ENCODE measurements at regions not wholly inside any gene's neighbourhood (a gene's known extent, or its start where the extent isn't known, plus 50 kb on each side); places are given as distances from the start of the nearest gene placed in this dataset.

DNA sequence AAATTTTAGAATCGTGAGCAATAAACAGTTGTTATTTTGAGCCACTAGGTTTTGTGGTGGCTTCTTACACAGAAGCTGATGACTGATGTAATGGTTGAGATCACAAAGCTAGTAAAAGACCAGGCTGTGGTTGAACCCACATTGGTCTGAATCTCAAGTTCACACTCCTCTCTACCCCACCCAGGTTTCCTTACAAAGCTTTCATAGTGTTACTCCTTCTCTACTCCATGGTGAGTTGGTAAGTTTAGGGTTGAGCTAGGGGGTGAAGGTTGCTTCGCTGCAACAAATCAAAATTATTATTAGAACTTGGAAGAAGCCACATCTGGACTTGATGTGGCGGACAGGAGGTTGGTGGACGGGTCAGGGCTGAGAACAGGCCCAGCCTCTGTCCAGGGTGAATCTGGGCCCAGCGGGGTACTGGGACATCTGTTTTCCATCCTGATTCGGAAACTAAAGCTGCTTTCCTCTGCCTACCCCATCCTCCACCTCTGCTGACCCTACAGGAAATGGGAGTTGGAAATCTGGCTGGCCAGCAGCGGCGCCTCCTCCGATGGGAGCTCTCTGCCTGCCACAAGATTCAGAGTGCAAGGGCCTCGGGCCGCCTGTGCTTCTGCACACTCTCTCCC is 86.3 kb downstream of the ZFP36L2 start:
- TF ChIP-seq CTCF (conservative IDR thresholded peaks at IDR 0.05) (no peak), EZH2 (IDR thresholded peaks at IDR 0.05; ENCODE audit: low read depth) (no peak)
- CTCF ChIA-PET = interaction anchor here (0.5 to 1.6 kb wide), 2 partner anchors 11 to 89 kb away, joined by 7 to 11 read pairs; no protein-coding TSS in a partner anchor
- no peak for DNase-seq
- Histone ChIP-seq H3K36me3 (ENCODE audit: low read depth) (no peaks in the 10 kb centered on the region), H3F3A (ENCODE audit: insufficient read depth, low read depth) (peaks cover 15% of the 10 kb centered on the region; the same call in 1 of the 2 replicates), H4K20me1 (ENCODE audit: insufficient read depth) (no peaks in the 10 kb centered on the region), H3K9me3 (ENCODE audit: insufficient read depth, low read depth) (no peaks in the 10 kb centered on the region), H3K4me3 (no peak overlapping the region), H3K27me3 (ENCODE audit: insufficient read depth, low read depth) (no peaks in the 10 kb centered on the region), H3K4me2 (no peak overlapping the region), H3K4me1 (replicated peaks; ENCODE audit: insufficient read depth) (peaks cover 30% of the 10 kb centered on the region), H3K9me2 (ENCODE audit: insufficient read depth) (no peaks in the 10 kb centered on the region), H3K27ac (no peak overlapping the region), H3K79me2 (ENCODE audit: low read depth) (no peaks in the 10 kb centered on the region), H2AFZ (no peak overlapping the region)
- no TSS peak for BruUV-seq (replicated peaks)
- intact Hi-C loops (cut with micrococcal nuclease; ENCODE audit: unreplicated experiment) = loop anchor here (10.0 kb wide), 1 partner anchor 405 kb away; no protein-coding TSS in a partner anchor
- POLR2A ChIA-PET (ENCODE audit: unreplicated experiment) = no interaction called here

DNA sequence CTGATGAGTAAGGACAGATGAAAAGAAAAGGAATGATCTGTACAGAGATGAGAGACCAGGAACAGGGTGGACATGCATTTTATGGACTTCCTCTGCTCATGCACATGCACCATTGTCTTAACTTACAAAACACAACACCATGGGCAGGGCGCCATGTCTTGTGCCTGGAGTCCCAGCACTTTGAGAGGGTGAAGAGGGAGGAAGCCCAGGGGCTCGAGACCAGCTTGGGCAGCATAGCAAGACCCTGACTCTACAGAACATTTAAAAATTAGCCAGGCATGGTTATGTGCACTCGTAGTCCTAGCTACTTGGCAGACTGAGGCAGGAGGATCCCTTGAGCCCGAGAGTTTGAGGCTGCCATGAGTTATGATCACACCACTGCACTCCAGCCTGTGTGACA is 86.9 kb downstream of the ZFP36L2 start:
- no peaks in the 10 kb centered on the region for H3K36me3 ChIP-seq (ENCODE audit: low read depth)
- DNase-seq = no peak
- TF ChIP-seq CTCF (conservative IDR thresholded peaks at IDR 0.05) (no peak), EZH2 (IDR thresholded peaks at IDR 0.05; ENCODE audit: low read depth) (no peak)
- no peak overlapping the region for H3K27ac ChIP-seq
- H4K20me1 ChIP-seq (ENCODE audit: insufficient read depth) = no peaks in the 10 kb centered on the region
- CTCF ChIA-PET = interaction anchor here (1.6 kb wide), 1 partner anchor 89 kb away, joined by 7 read pairs; no protein-coding TSS in a partner anchor
- BruUV-seq (replicated peaks) = no TSS peak
- no peak overlapping the region for H2AFZ ChIP-seq
- POLR2A ChIA-PET (ENCODE audit: unreplicated experiment) = no interaction called here
- no peak overlapping the region for H3K4me3 ChIP-seq
- intact Hi-C loops (cut with micrococcal nuclease; ENCODE audit: unreplicated experiment) = loop anchor here (10.0 kb wide), 1 partner anchor 405 kb away; no protein-coding TSS in a partner anchor
- no peaks in the 10 kb centered on the region for H3K9me2 ChIP-seq (ENCODE audit: insufficient read depth)
- H3K27me3 ChIP-seq (ENCODE audit: insufficient read depth, low read depth) = no peaks in the 10 kb centered on the region
- H3K4me2 ChIP-seq = no peak overlapping the region
- H3K9me3 ChIP-seq (ENCODE audit: insufficient read depth, low read depth) = no peaks in the 10 kb centered on the region
- H3K79me2 ChIP-seq (ENCODE audit: low read depth) = no peaks in the 10 kb centered on the region
- peaks cover 15% of the 10 kb centered on the region; the same call in 1 of the 2 replicates for H3F3A ChIP-seq (ENCODE audit: insufficient read depth, low read depth)
- H3K4me1 ChIP-seq (replicated peaks; ENCODE audit: insufficient read depth) = peaks cover 24% of the 10 kb centered on the region

GRCh38 chr2:43138441-43138840 is 88.0 kb downstream of the ZFP36L2 start:
- ChIA-PET POLR2A (ENCODE audit: unreplicated experiment) (interaction anchor here (0.6 kb wide), 1 partner anchor 30 kb away, joined by 4 read pairs; no protein-coding TSS in a partner anchor), CTCF (no interaction called here)
- no peak for DNase-seq
- intact Hi-C loops (cut with micrococcal nuclease; ENCODE audit: unreplicated experiment) = loop anchor here (10.0 kb wide), 1 partner anchor 406 kb away; no protein-coding TSS in a partner anchor
- no peak for TF ChIP-seq EZH2 (IDR thresholded peaks at IDR 0.05; ENCODE audit: low read depth)
- no peak for TF ChIP-seq CTCF (conservative IDR thresholded peaks at IDR 0.05)
- H3F3A ChIP-seq (ENCODE audit: insufficient read depth, low read depth) = peaks cover 10% of the 10 kb centered on the region; the same call in 1 of the 2 replicates
- H3K4me3 ChIP-seq = no peak overlapping the region
- no peaks in the 10 kb centered on the region for H3K9me3 ChIP-seq (ENCODE audit: insufficient read depth, low read depth)
- no peaks in the 10 kb centered on the region for H3K79me2 ChIP-seq (ENCODE audit: low read depth)
- no peaks in the 10 kb centered on the region for H3K27me3 ChIP-seq (ENCODE audit: insufficient read depth, low read depth)
- H3K36me3 ChIP-seq (ENCODE audit: low read depth) = no peaks in the 10 kb centered on the region
- no peak overlapping the region for H3K27ac ChIP-seq
- H3K4me2 ChIP-seq = no peak overlapping the region
- H3K9me2 ChIP-seq (ENCODE audit: insufficient read depth) = no peaks in the 10 kb centered on the region
- peaks cover 17% of the 10 kb centered on the region for H3K4me1 ChIP-seq (replicated peaks; ENCODE audit: insufficient read depth)
- no TSS peak for BruUV-seq (replicated peaks)
- no peak overlapping the region for H2AFZ ChIP-seq
- H4K20me1 ChIP-seq (ENCODE audit: insufficient read depth) = no peaks in the 10 kb centered on the region

Data from PC-9 (cell line).